SK-N-SH (cell line): ENCODE measurements at regions not wholly inside any gene's neighbourhood (a gene's known extent, or its start where the extent isn't known, plus 50 kb on each side); places are given as distances from the start of the nearest gene placed in this dataset.

ENCODE experiments used
- CTCF ChIA-PET: fragments of 300-600, 350-600 bp; formaldehyde crosslinking; extraction: SDS; loops from one replicate; lab custom pipeline; 2021; lab: Yijun Ruan, JAX
- POLR2A ChIA-PET: fragments of 350-600 bp; sonication (Branson Sonifier 250); formaldehyde crosslinking; extraction: SDS; loops from one replicate; lab custom pipeline; 2020; ENCODE audit warnings: antibody characterized with exemption, inconsistent platforms; lab: Yijun Ruan, JAX
- DNase-seq: peaks from one replicate; pipeline ENCODE4 v3.0.0; 2012
- H2AFZ ChIP-seq: fragments of 200-600 bp; sonication (generic); 2 replicates; pipeline ENCODE4 v1.8.1; 2016; ENCODE audit warnings: antibody characterized with exemption, mild to moderate bottlenecking, low read depth
- H3F3A ChIP-seq: fragments of 200-600 bp; sonication (generic); replicated peaks from 2 replicates; pipeline ENCODE3; 2016; ENCODE audit warnings: antibody characterized with exemption, mild to moderate bottlenecking; ENCODE audit not compliant: insufficient read depth
- H3K27ac ChIP-seq, 2 experiments: fragments of 200-500 bp in 1 of 2; fragments of 200-600 bp in 1 of 2; sonication (Bioruptor generic) in 1 of 2; sonication (generic), shearing (Covaris generic) in 1 of 2; 2 replicates each; pipeline versions ENCODE4 v1.5.1 to v1.6.1; 2014 to 2016; ENCODE audit warnings: low read depth in 2 of 2, inconsistent platforms in 1 of 2, low read length in 1 of 2, mild to moderate bottlenecking in 1 of 2, mixed read lengths in 1 of 2
- H3K27me3 ChIP-seq: fragments of 200-600 bp; sonication (generic), shearing (Covaris generic); 2 replicates; pipeline ENCODE4 v1.6.1; 2016; ENCODE audit warnings: mixed run types; ENCODE audit not compliant: insufficient read depth
- H3K36me3 ChIP-seq, 2 experiments: fragments of 200-500 bp in 1 of 2; fragments of 200-600 bp in 1 of 2; sonication (Bioruptor generic) in 1 of 2; sonication (generic) in 1 of 2; replicated peaks in 1 of 2; 2 replicates each; pipeline versions ENCODE3 to v1.5.1; 2014 to 2016; ENCODE audit warnings: low read length in 1 of 2, mild to moderate bottlenecking in 1 of 2; ENCODE audit not compliant: insufficient read depth in 2 of 2, control insufficient read depth in 1 of 2
- H3K4me1 ChIP-seq, 2 experiments: fragments of 200-500 bp in 1 of 2; fragments of 200-600 bp in 1 of 2; sonication (Bioruptor generic) in 1 of 2; sonication (generic), shearing (Covaris generic) in 1 of 2; 2 replicates each; pipeline versions ENCODE4 v1.5.1 to v1.6.1; 2014 to 2016; ENCODE audit warnings: low read depth in 1 of 2, low read length in 1 of 2, mixed run types in 1 of 2; ENCODE audit not compliant: insufficient read depth in 2 of 2, control insufficient read depth in 1 of 2
- H3K4me2 ChIP-seq: fragments of 200-600 bp; sonication (generic), shearing (Covaris generic); 2 replicates; pipeline ENCODE4 v1.6.1; 2017; ENCODE audit warnings: mixed run types
- H3K4me3 ChIP-seq, 2 experiments: fragments of 200-500 bp in 1 of 2; fragments of 200-600 bp in 1 of 2; sonication (Bioruptor generic) in 1 of 2; sonication (generic), shearing (Covaris generic) in 1 of 2; 2 replicates each; pipeline versions ENCODE4 v1.5.1 to v1.8.1; 2014 to 2016; ENCODE audit warnings: low read depth in 2 of 2, inconsistent platforms in 1 of 2, low read length in 1 of 2, mild to moderate bottlenecking in 1 of 2, mixed read lengths in 1 of 2, moderate library complexity in 1 of 2
- H3K79me2 ChIP-seq: fragments of 200-600 bp; sonication (generic); 2 replicates; pipeline ENCODE4 v1.8.1; 2017; ENCODE audit warnings: mild to moderate bottlenecking; ENCODE audit not compliant: insufficient read depth
- H3K9ac ChIP-seq: fragments of 200-600 bp; sonication (generic); 2 replicates; pipeline ENCODE4 v1.6.1; 2017; ENCODE audit warnings: mixed run types
- H3K9me2 ChIP-seq: fragments of 200-600 bp; sonication (generic); 2 replicates; pipeline ENCODE4 v1.6.1; 2017; ENCODE audit warnings: mixed run types
- H3K9me3 ChIP-seq: fragments of 200-600 bp; sonication (generic); 2 replicates; pipeline ENCODE4 v1.6.1; 2017; ENCODE audit warnings: mixed run types, mild to moderate bottlenecking, moderate library complexity
- H4K20me1 ChIP-seq: fragments of 200-600 bp; sonication (generic); 2 replicates; pipeline ENCODE4 v1.6.1; 2017; ENCODE audit warnings: mild to moderate bottlenecking, mixed run types; ENCODE audit not compliant: insufficient read depth
- CHD2 ChIP-seq: fragments of 150-350 bp; IDR thresholded peaks from 2 replicates; pipeline ENCODE4 v1.6.1; 2018; ENCODE audit warnings: low read length; ENCODE audit not compliant: partially characterized antibody
- CTCF ChIP-seq: fragments of 200-600 bp; sonication (generic); IDR thresholded peaks from 2 replicates; pipeline ENCODE4 v1.6.1; 2017; ENCODE audit warnings: antibody characterized with exemption, mild to moderate bottlenecking, moderate library complexity
- ELF1 ChIP-seq: IDR thresholded peaks from 2 replicates; pipeline ENCODE4 v1.4.0; 2012
- FOSL2 ChIP-seq: IDR thresholded peaks from 2 replicates; pipeline ENCODE4 v1.4.0; 2012; ENCODE audit warnings: low read depth, mild to moderate bottlenecking, moderate library complexity, borderline replicate concordance
- FOXM1 ChIP-seq: IDR thresholded peaks from 2 replicates; pipeline ENCODE4 v1.4.0; 2012; ENCODE audit warnings: low read depth, mild to moderate bottlenecking
- GATA2 ChIP-seq: sonication (generic); formaldehyde crosslinking; IDR thresholded peaks from 2 replicates; pipeline ENCODE4 v1.5.0; 2020; ENCODE audit warnings: mild to moderate bottlenecking, missing genetic modification reagents
- IRF3 ChIP-seq: fragments of 150-350 bp; IDR thresholded peaks from 2 replicates; pipeline ENCODE4 v1.6.1; 2016; ENCODE audit warnings: mild to moderate bottlenecking, low read depth, low read length
- JUND ChIP-seq: IDR thresholded peaks from 2 replicates; pipeline ENCODE4 v1.4.0; 2012
- MEF2A ChIP-seq: IDR thresholded peaks from 2 replicates; pipeline ENCODE4 v1.4.0; 2012; ENCODE audit warnings: low read depth, borderline replicate concordance
- NFIC ChIP-seq: IDR thresholded peaks from 2 replicates; pipeline ENCODE4 v1.4.0; 2012; ENCODE audit warnings: borderline replicate concordance
- RCOR1 ChIP-seq: fragments of 150-350 bp; IDR thresholded peaks from 2 replicates; pipeline ENCODE4 v1.6.1; 2017; ENCODE audit warnings: antibody characterized with exemption, low read length
- TCF12 ChIP-seq: IDR thresholded peaks from 2 replicates; pipeline ENCODE4 v1.4.0; 2012
- TEAD4 ChIP-seq: IDR thresholded peaks from 2 replicates; pipeline ENCODE4 v1.4.0; 2012; ENCODE audit warnings: mild to moderate bottlenecking, borderline replicate concordance; ENCODE audit not compliant: insufficient read depth
- USF2 ChIP-seq: fragments of 150-350 bp; IDR thresholded peaks from 2 replicates; pipeline ENCODE4 v1.6.1; 2017; ENCODE audit warnings: antibody characterized with exemption, low read length, low read depth, borderline replicate concordance
- WGBS: methylation state at CpG from one replicate; pipeline ENCODE4 v1.1.6; 2017; ENCODE audit warnings: low lambda C conversion rate; 5-methylcytosine and 5-hydroxymethylcytosine counted together
- TF ChIP-seq, protein P1 (sequence below): IDR thresholded peaks from 2 replicates; pipeline ENCODE4 v1.6.1; 2012; ENCODE audit warnings: mild to moderate bottlenecking, low read depth, low read length, moderate library complexity

GRCh38 chr17:11074451-11074850, 166.6 kb upstream of the SHISA6 start:
- no peaks in the 10 kb centered on the region for H3K27me3 ChIP-seq
- no peaks in the 10 kb centered on the region for H3K9me3 ChIP-seq
- ChIA-PET CTCF (no interaction called here), POLR2A (no interaction called here)
- H4K20me1 ChIP-seq: no peaks in the 10 kb centered on the region
- H3K4me1 ChIP-seq: no peaks in the 10 kb centered on the region
- H3K79me2 ChIP-seq: no peaks in the 10 kb centered on the region
- H2AFZ ChIP-seq: no peak overlapping the region
- no peak for TF ChIP-seq JUND
- no peak for TF ChIP-seq IRF3
- no peak for TF ChIP-seq FOSL2
- TF ChIP-seq NFIC: no peak
- DNase-seq: no peak
- H3K27ac ChIP-seq: no peak overlapping the region
- H3K9ac ChIP-seq: no peak overlapping the region
- WGBS: 0% methylated on average over 2 of the region's 2 CpGs
- no peaks in the 10 kb centered on the region for H3K36me3 ChIP-seq
- no peaks in the 10 kb centered on the region for H3K9me2 ChIP-seq
- no peak overlapping the region for H3K4me3 ChIP-seq
- no peak overlapping the region for H3K4me2 ChIP-seq
- no peaks in the 10 kb centered on the region for H3F3A ChIP-seq

DNA sequence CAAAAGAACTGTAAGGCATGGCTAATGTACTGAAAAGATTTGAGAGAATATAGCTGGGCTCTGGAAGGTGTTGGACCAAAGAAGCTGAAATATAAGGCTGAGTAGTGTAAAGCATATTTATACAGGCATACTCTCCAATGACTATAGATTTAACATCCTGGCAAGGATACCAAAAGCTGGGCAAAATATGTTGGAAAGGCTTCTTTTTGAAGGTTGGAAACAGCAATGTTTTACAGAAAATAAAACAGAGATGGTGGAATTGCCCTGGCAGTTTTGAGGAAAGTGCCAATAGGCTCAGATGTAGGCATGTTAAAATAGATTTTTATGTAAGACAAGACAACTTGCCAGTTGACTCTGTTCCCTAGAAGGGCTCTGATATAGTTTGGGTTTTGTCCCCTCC, 184.1 kb upstream of the SHISA6 start:
- Histone ChIP-seq H3K9ac (no peak overlapping the region), H3F3A (no peaks in the 10 kb centered on the region), H3K4me3 (no peak overlapping the region), H3K36me3 (no peaks in the 10 kb centered on the region)
- TF ChIP-seq USF2 (no peak), MEF2A (no peak), RCOR1 (no peak), TEAD4 (no peak), ELF1 (no peak), CTCF (no peak), CHD2 (no peak), FOXM1 (no peak), TCF12 (no peak), GATA2 (CRISPR knock-in tag) (no peak)
- TF ChIP-seq, protein P1, sequence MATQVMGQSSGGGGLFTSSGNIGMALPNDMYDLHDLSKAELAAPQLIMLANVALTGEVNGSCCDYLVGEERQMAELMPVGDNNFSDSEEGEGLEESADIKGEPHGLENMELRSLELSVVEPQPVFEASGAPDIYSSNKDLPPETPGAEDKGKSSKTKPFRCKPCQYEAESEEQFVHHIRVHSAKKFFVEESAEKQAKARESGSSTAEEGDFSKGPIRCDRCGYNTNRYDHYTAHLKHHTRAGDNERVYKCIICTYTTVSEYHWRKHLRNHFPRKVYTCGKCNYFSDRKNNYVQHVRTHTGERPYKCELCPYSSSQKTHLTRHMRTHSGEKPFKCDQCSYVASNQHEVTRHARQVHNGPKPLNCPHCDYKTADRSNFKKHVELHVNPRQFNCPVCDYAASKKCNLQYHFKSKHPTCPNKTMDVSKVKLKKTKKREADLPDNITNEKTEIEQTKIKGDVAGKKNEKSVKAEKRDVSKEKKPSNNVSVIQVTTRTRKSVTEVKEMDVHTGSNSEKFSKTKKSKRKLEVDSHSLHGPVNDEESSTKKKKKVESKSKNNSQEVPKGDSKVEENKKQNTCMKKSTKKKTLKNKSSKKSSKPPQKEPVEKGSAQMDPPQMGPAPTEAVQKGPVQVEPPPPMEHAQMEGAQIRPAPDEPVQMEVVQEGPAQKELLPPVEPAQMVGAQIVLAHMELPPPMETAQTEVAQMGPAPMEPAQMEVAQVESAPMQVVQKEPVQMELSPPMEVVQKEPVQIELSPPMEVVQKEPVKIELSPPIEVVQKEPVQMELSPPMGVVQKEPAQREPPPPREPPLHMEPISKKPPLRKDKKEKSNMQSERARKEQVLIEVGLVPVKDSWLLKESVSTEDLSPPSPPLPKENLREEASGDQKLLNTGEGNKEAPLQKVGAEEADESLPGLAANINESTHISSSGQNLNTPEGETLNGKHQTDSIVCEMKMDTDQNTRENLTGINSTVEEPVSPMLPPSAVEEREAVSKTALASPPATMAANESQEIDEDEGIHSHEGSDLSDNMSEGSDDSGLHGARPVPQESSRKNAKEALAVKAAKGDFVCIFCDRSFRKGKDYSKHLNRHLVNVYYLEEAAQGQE: no peak
- TF ChIP-seq, all 33 proteins: peak for 0
- Histone ChIP-seq H4K20me1 (no peaks in the 10 kb centered on the region), H2AFZ (no peak overlapping the region), H3K9me3 (no peaks in the 10 kb centered on the region), H3K79me2 (no peaks in the 10 kb centered on the region), H3K9me2 (no peaks in the 10 kb centered on the region), H3K27me3 (no peaks in the 10 kb centered on the region), H3K27ac (no peak overlapping the region), H3K4me1 (no peaks in the 10 kb centered on the region), H3K4me2 (no peak overlapping the region)
- DNase-seq: no peak
- ChIA-PET CTCF (no interaction called here), POLR2A (no interaction called here)
